Keratinocyte (primary cell): ENCODE measurements at regions not wholly inside any gene's neighbourhood (a gene's known extent, or its start where the extent isn't known, plus 50 kb on each side); places are given as distances from the start of the nearest gene placed in this dataset.

Experiments used
- DNase-seq: peaks from one replicate; pipeline ENCODE4 v3.0.0-alpha.2; 2011; ENCODE audit warnings: low read depth, missing footprints, low spot score
- FAIRE-seq: peaks from 2 replicates; lab custom pipeline; 2011; peaks lifted over from hg19 to GRCh38; lab: Jason Lieb, UNC
- H2AFZ ChIP-seq: 2 replicates; pipeline ENCODE4 v1.6.0; 2012; ENCODE audit warnings: low read length, control low read depth, inconsistent platforms; ENCODE audit not compliant: control insufficient read depth
- H3K27ac ChIP-seq: 2 replicates; pipeline ENCODE4 v1.5.1; 2011; ENCODE audit warnings: low read length; ENCODE audit not compliant: control insufficient read depth, insufficient read depth
- H3K27me3 ChIP-seq: 3 replicates; pipeline ENCODE4 v1.6.0; 2011; ENCODE audit warnings: low read length; ENCODE audit not compliant: control insufficient read depth, insufficient read depth; ENCODE audit errors: extremely low read depth
- H3K36me3 ChIP-seq, 2 experiments: 2 replicates in 1 of 2; 3 replicates in 1 of 2; pipeline ENCODE4 v1.5.1; 2011; ENCODE audit warnings: low read length in 2 of 2, mild to moderate bottlenecking in 1 of 2; ENCODE audit not compliant: control insufficient read depth in 2 of 2, insufficient read depth in 2 of 2; ENCODE audit errors: extremely low read depth in 1 of 2
- H3K4me1 ChIP-seq: 3 replicates; pipeline ENCODE4 v1.5.1; 2011; ENCODE audit warnings: low read length; ENCODE audit not compliant: control insufficient read depth, insufficient read depth; ENCODE audit errors: extremely low read depth
- H3K4me2 ChIP-seq: 3 replicates; pipeline ENCODE4 v1.6.0; 2011; ENCODE audit warnings: low read depth, low read length; ENCODE audit not compliant: control insufficient read depth, insufficient read depth; ENCODE audit errors: extremely low read depth
- H3K4me3 ChIP-seq, 3 experiments: fragments of 200-600 bp in 1 of 3; sonication (generic) in 1 of 3; 2 replicates in 2 of 3; 3 replicates in 1 of 3; pipeline ENCODE4 v1.5.1; 2011 to 2016; ENCODE audit warnings: low read length in 3 of 3, mild to moderate bottlenecking in 3 of 3, control low read depth in 2 of 3, inconsistent platforms in 1 of 3, low read depth in 1 of 3, mixed read lengths in 1 of 3, mixed run types in 1 of 3, moderate library complexity in 1 of 3; ENCODE audit not compliant: control insufficient read depth in 2 of 3, insufficient read depth in 2 of 3; ENCODE audit errors: extremely low read depth in 1 of 3
- H3K79me2 ChIP-seq: 2 replicates; pipeline ENCODE4 v1.6.0; 2012; ENCODE audit warnings: low read length; ENCODE audit not compliant: control insufficient read depth, insufficient read depth
- H3K9ac ChIP-seq: 3 replicates; pipeline ENCODE4 v1.6.0; 2011; ENCODE audit warnings: low read length; ENCODE audit not compliant: control insufficient read depth, insufficient read depth; ENCODE audit errors: extremely low read depth
- H3K9me1 ChIP-seq: 3 replicates; pipeline ENCODE4 v1.6.0; 2011; ENCODE audit warnings: low read length; ENCODE audit not compliant: control insufficient read depth, insufficient read depth; ENCODE audit errors: extremely low read depth
- H3K9me3 ChIP-seq: 2 replicates; pipeline ENCODE4 v1.5.1; 2012; ENCODE audit warnings: low read depth, low read length; ENCODE audit not compliant: control insufficient read depth
- H4K20me1 ChIP-seq: 3 replicates; pipeline ENCODE4 v1.6.0; 2011; ENCODE audit warnings: low read length; ENCODE audit not compliant: control insufficient read depth, insufficient read depth; ENCODE audit errors: extremely low read depth
- EZH2 ChIP-seq: IDR thresholded peaks from one replicate; pipeline ENCODE4 v1.6.1; 2012; ENCODE audit warnings: inconsistent platforms, mild to moderate bottlenecking, low read length, moderate library complexity
- dilution Hi-C: fragments of 300-500 bp; cut with MboI; formaldehyde crosslinking; loops from one replicate; pipeline ENCODE4 v1.7.0; 2020; ENCODE audit warnings: low sequenced_read_pairs; ENCODE audit not compliant: extremely low pct_ligation_motif_present
- TF ChIP-seq, protein P1 (sequence below), 3 experiments: IDR thresholded peaks in 1 of 3; conservative IDR thresholded peaks in 1 of 3; optimal IDR thresholded peaks in 1 of 3; 2 replicates in 2 of 3; 3 replicates in 1 of 3; pipeline versions ENCODE3 to v1.5.1; 2011; ENCODE audit warnings: low read length in 3 of 3, mild to moderate bottlenecking in 3 of 3, moderate library complexity in 2 of 3, control low read depth in 1 of 3, inconsistent platforms in 1 of 3; ENCODE audit not compliant: insufficient read depth in 2 of 3; ENCODE audit errors: extremely low read depth in 1 of 3

DNA sequence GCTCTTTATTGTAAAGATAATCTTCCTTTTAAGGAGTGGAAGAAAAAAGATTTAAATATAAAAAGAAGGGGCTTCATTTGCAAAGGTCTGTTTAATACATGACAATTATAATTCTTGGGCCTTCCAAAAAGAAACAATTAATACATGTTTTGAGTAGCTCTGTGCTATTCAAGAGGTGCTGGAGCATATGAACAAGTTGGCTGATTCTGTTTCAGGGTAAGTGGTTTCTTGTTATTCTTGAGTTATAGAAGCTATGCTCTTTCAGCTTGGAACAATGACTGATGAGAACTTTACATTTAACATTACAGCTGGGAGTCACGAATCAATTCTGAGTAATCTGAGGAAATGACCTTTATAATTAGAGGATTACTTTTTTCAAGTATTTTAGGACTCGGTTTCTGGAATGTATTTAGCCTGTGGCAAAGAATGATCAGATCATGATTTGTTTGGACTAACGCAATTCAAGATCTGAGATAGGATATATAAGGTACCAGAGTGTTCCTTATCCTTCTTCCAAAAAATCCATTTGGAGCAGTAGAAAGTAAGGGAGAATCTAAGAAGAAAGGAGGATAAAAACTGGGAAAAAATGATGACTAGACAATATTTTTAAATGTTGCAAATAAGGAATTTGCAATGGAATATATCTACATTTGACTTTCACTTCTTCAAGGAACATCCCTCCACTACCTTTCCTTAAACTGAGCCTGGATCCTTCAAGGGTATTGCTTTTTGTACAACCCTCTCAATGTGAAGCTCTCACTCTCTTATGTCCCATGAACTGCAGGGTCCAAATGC, 77.1 kb upstream of the KCTD3 start:
- Histone ChIP-seq H3K27me3 (no peaks in the 10 kb centered on the region), H3K4me2 (no peak overlapping the region), H3K79me2 (no peaks in the 10 kb centered on the region), H3K4me3 (no peak overlapping the region), H3K9me1 (no peaks in the 10 kb centered on the region), H3K36me3 (no peaks in the 10 kb centered on the region), H3K9ac (no peak overlapping the region), H3K27ac (no peak overlapping the region), H4K20me1 (no peaks in the 10 kb centered on the region), H3K9me3 (peaks cover 2% of the 10 kb centered on the region), H2AFZ (peak overlapping the region; percentile 6), H3K4me1 (peaks cover 4% of the 10 kb centered on the region)
- TF ChIP-seq, protein P1, sequence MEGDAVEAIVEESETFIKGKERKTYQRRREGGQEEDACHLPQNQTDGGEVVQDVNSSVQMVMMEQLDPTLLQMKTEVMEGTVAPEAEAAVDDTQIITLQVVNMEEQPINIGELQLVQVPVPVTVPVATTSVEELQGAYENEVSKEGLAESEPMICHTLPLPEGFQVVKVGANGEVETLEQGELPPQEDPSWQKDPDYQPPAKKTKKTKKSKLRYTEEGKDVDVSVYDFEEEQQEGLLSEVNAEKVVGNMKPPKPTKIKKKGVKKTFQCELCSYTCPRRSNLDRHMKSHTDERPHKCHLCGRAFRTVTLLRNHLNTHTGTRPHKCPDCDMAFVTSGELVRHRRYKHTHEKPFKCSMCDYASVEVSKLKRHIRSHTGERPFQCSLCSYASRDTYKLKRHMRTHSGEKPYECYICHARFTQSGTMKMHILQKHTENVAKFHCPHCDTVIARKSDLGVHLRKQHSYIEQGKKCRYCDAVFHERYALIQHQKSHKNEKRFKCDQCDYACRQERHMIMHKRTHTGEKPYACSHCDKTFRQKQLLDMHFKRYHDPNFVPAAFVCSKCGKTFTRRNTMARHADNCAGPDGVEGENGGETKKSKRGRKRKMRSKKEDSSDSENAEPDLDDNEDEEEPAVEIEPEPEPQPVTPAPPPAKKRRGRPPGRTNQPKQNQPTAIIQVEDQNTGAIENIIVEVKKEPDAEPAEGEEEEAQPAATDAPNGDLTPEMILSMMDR (optimal IDR thresholded peaks at IDR 0.05 in 1 of 3, IDR thresholded peaks at IDR 0.05 in 1 of 3, conservative IDR thresholded peaks at IDR 0.05 in 1 of 3; ENCODE audit: extremely low read depth in 1 of 3, insufficient read depth in 2 of 3, low read length in 3 of 3), result no peak
- TF ChIP-seq EZH2, result no peak
- peak; percentile 41 for FAIRE-seq
- dilution Hi-C loops, result no loop called here
- no peak for DNase-seq

DNA sequence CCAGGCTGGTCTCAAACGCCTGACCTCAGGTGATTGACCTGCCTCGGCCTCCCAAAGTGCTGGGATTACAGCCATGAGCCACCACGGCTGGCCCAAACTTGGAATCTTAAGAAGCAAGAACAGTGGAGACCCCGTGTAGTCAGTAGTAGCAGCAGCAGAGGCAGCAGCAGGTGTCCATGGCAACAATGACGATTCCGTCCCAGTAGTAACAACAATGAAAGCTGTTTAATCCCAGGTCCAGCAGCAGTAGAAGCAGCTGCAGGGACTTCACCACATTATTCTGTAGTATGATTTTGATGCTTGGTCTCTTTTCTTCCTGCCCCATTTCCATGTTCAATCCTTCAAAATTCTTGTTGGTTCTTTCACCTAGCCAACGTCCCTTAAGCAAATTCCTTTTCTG, 69.6 kb upstream of the KCTD3 start:
- Histone ChIP-seq H3K9me1 (no peaks in the 10 kb centered on the region), H3K27ac (no peak overlapping the region), H3K36me3 (no peaks in the 10 kb centered on the region), H3K27me3 (no peaks in the 10 kb centered on the region), H4K20me1 (no peaks in the 10 kb centered on the region), H2AFZ (no peak overlapping the region), H3K79me2 (no peaks in the 10 kb centered on the region), H3K4me2 (no peak overlapping the region), H3K9ac (no peak overlapping the region), H3K9me3 (no peaks in the 10 kb centered on the region), H3K4me1 (peaks cover 6% of the 10 kb centered on the region), H3K4me3 (no peak overlapping the region)
- dilution Hi-C loops, result no loop called here
- FAIRE-seq, result no peak
- TF ChIP-seq EZH2, result no peak
- TF ChIP-seq, protein P1 (optimal IDR thresholded peaks at IDR 0.05 in 1 of 3, IDR thresholded peaks at IDR 0.05 in 1 of 3, conservative IDR thresholded peaks at IDR 0.05 in 1 of 3; ENCODE audit: extremely low read depth in 1 of 3, insufficient read depth in 2 of 3, low read length in 3 of 3), result no peak
- no peak for DNase-seq
